KMS-11 (cell line): ENCODE measurements at regions not wholly inside any gene's neighbourhood (a gene's known extent, or its start where the extent isn't known, plus 50 kb on each side); places are given as distances from the start of the nearest gene placed in this dataset.

Experiments used
- H2AFZ ChIP-seq: fragments of 200-600 bp; sonication (generic); 2 replicates; pipeline ENCODE4 v1.6.1; 2016; ENCODE audit warnings: antibody characterized with exemption, mixed run types, low read depth
- H3K27ac ChIP-seq: fragments of 200-600 bp; sonication (generic); 2 replicates; pipeline ENCODE4 v1.6.1; 2016; ENCODE audit warnings: mild to moderate bottlenecking, mixed run types
- H3K27me3 ChIP-seq: fragments of 200-600 bp; sonication (generic); 2 replicates; pipeline ENCODE4 v1.6.1; 2017; ENCODE audit warnings: mild to moderate bottlenecking, low read depth, mixed run types, moderate library complexity; ENCODE audit not compliant: insufficient read depth
- H3K36me3 ChIP-seq: fragments of 200-600 bp; sonication (generic); 2 replicates; pipeline ENCODE4 v1.6.1; 2017; ENCODE audit warnings: mild to moderate bottlenecking, mixed run types; ENCODE audit not compliant: insufficient read depth
- H3K4me1 ChIP-seq: fragments of 200-600 bp; sonication (generic); 2 replicates; pipeline ENCODE4 v1.6.1; 2016; ENCODE audit warnings: mild to moderate bottlenecking, low read depth, mixed run types; ENCODE audit not compliant: poor library complexity, severe bottlenecking
- H3K4me2 ChIP-seq: fragments of 200-600 bp; sonication (generic); 2 replicates; pipeline ENCODE4 v1.7.0; 2016; ENCODE audit warnings: mild to moderate bottlenecking, mixed run types
- H3K4me3 ChIP-seq: fragments of 200-600 bp; sonication (generic); IDR thresholded peaks from 2 replicates; pipeline ENCODE4 v1.6.1; 2017; ENCODE audit warnings: low read depth, low read length, mixed read lengths; ENCODE audit not compliant: insufficient read depth
- H3K79me2 ChIP-seq: fragments of 200-600 bp; sonication (generic); 2 replicates; pipeline ENCODE4 v1.6.1; 2016; ENCODE audit warnings: low read depth, mixed run types; ENCODE audit not compliant: insufficient read depth
- H3K9ac ChIP-seq: fragments of 200-600 bp; sonication (generic); 2 replicates; pipeline ENCODE4 v1.6.1; 2016; ENCODE audit warnings: mild to moderate bottlenecking, mixed run types
- H4K20me1 ChIP-seq: fragments of 200-600 bp; sonication (generic); 2 replicates; pipeline ENCODE4 v1.6.1; 2016; ENCODE audit warnings: mild to moderate bottlenecking, mixed run types; ENCODE audit not compliant: insufficient read depth
- CTCF ChIP-seq: fragments of 200-600 bp; sonication (generic); conservative IDR thresholded peaks from 2 replicates; pipeline ENCODE4 v1.6.1; 2017; ENCODE audit warnings: low read depth, mild to moderate bottlenecking, antibody characterized with exemption, low read length, moderate library complexity, mixed read lengths

- H3K27me3 ChIP-seq = no peaks in the 10 kb centered on the region
- H2AFZ ChIP-seq = peak overlapping the region; percentile 48
- H3K4me2 ChIP-seq = peak overlapping the region; percentile 77
These were observed 845.3 kb upstream of the PTPRD start for GRCh38 chr9:11457825-11458790.

GRCh38 chr9:11469745-11470144 lies 856.9 kb upstream of the PTPRD start:
- Histone ChIP-seq H3K36me3 (no peaks in the 10 kb centered on the region), H3K79me2 (no peaks in the 10 kb centered on the region), H3K4me1 (peaks cover 11% of the 10 kb centered on the region), H3K9ac (no peak overlapping the region), H3K27me3 (no peaks in the 10 kb centered on the region), H3K4me3 (no peak overlapping the region), H2AFZ (no peak overlapping the region), H3K4me2 (no peak overlapping the region), H4K20me1 (no peaks in the 10 kb centered on the region), H3K27ac (no peak overlapping the region)
- no peak for TF ChIP-seq CTCF

More at GRCh38 chr9:11457825-11458790, 845.3 kb upstream of the PTPRD start:
- no peaks in the 10 kb centered on the region for H4K20me1 ChIP-seq
- peaks cover 43% of the 10 kb centered on the region for H3K4me1 ChIP-seq
- peak overlapping the region; percentile 76 for H3K9ac ChIP-seq
- H3K4me3 ChIP-seq = no peak overlapping the region
- H3K36me3 ChIP-seq = no peaks in the 10 kb centered on the region
- no peak for TF ChIP-seq CTCF
- H3K79me2 ChIP-seq = no peaks in the 10 kb centered on the region
- H3K27ac ChIP-seq = peak overlapping the region; percentile 97

- Histone ChIP-seq H4K20me1 (no peaks in the 10 kb centered on the region), H2AFZ (peak overlapping the region; percentile 10; the same call in 1 of the 2 replicates), H3K79me2 (no peaks in the 10 kb centered on the region)
These were observed 858.5 kb upstream of the PTPRD start for GRCh38 chr9:11471321-11471720.

GRCh38 chr9:11500780-11501179 lies 888.0 kb upstream of the PTPRD start:
- no peaks in the 10 kb centered on the region for H3K79me2 ChIP-seq
- H3K9ac ChIP-seq = no peak overlapping the region
- no peak overlapping the region for H3K4me2 ChIP-seq
- H3K27me3 ChIP-seq = no peaks in the 10 kb centered on the region
- H4K20me1 ChIP-seq = no peaks in the 10 kb centered on the region
- no peak for TF ChIP-seq CTCF
- no peaks in the 10 kb centered on the region for H3K4me1 ChIP-seq
- no peak overlapping the region for H3K4me3 ChIP-seq
- H3K36me3 ChIP-seq = no peaks in the 10 kb centered on the region
- H3K27ac ChIP-seq = no peak overlapping the region
- no peak overlapping the region for H2AFZ ChIP-seq

More at GRCh38 chr9:11471321-11471720, 858.5 kb upstream of the PTPRD start:
- H3K4me3 ChIP-seq = no peak overlapping the region
- no peak overlapping the region for H3K4me2 ChIP-seq
- peaks cover 11% of the 10 kb centered on the region for H3K4me1 ChIP-seq
- no peak overlapping the region for H3K27ac ChIP-seq
- no peaks in the 10 kb centered on the region for H3K27me3 ChIP-seq
- no peak for TF ChIP-seq CTCF
- no peak overlapping the region for H3K9ac ChIP-seq
- H3K36me3 ChIP-seq = no peaks in the 10 kb centered on the region
